ENCODE measurements at regions not wholly inside any gene's neighbourhood (a gene's known extent, or its start where the extent isn't known, plus 50 kb on each side); places are given as distances from the start of the nearest gene placed in this dataset.

- no peak overlapping the region for H3K27ac ChIP-seq (ENCODE audit: insufficient read length, low read depth, low read length)
- no peak overlapping the region for H4K5ac ChIP-seq (ENCODE audit: insufficient read length, low read depth, low read length)
- Mint-ChIP-seq H3K27me3 (ENCODE audit: low read depth) (no peaks in the 10 kb centered on the region), H3K36me3 (ENCODE audit: insufficient read depth in 1 of 3, low read depth in 3 of 3) (no peaks in the 10 kb centered on the region), H3K27ac (no peak overlapping the region), H3K4me3 (no peak overlapping the region), H3K4me1 (no peaks in the 10 kb centered on the region), H3K9me3 (no peaks in the 10 kb centered on the region)
- no peak overlapping the region for H3K56ac ChIP-seq (ENCODE audit: insufficient read length, low read depth, low read length)
- no peak overlapping the region for H2AFZ ChIP-seq (ENCODE audit: low read length)
- H3T11ph ChIP-seq (ENCODE audit: low read length) = no peak overlapping the region
- no peak for TF ChIP-seq CTCF (conservative IDR thresholded peaks at IDR 0.05)
- H3K79me1 ChIP-seq (ENCODE audit: insufficient read depth, low read depth, low read length, poor library complexity, severe bottlenecking) = no peaks in the 10 kb centered on the region
- no peak for DNase-seq
- no peak overlapping the region for H3K9ac ChIP-seq (ENCODE audit: extremely low read depth, insufficient read length, low read length)
- no peak overlapping the region for H2BK20ac ChIP-seq (ENCODE audit: low read depth, low read length, poor library complexity, severe bottlenecking)
- H3K14ac ChIP-seq (ENCODE audit: insufficient read depth, low read length) = no peak overlapping the region
- H4K8ac ChIP-seq (replicated peaks; ENCODE audit: insufficient read length, low read depth, low read length) = no peak overlapping the region
- no peak overlapping the region for H3K23ac ChIP-seq (ENCODE audit: insufficient read length, low read depth, low read length)
- H4K91ac ChIP-seq (ENCODE audit: insufficient read length, low read depth, low read length) = no peak overlapping the region
- H3K79me2 ChIP-seq (ENCODE audit: insufficient read depth, low read length) = no peaks in the 10 kb centered on the region
- H2BK15ac ChIP-seq (ENCODE audit: low read depth, low read length) = no peak overlapping the region
- no peak overlapping the region for H2AK5ac ChIP-seq (ENCODE audit: insufficient read length, low read length)
- H2BK5ac ChIP-seq (ENCODE audit: insufficient read length, low read length) = no peak overlapping the region
- no peak overlapping the region for H3K4me2 ChIP-seq (ENCODE audit: insufficient read depth, insufficient read length, low read length)
- H2BK12ac ChIP-seq (ENCODE audit: insufficient read length, low read depth, low read length) = no peak overlapping the region
- no peak overlapping the region for H3K18ac ChIP-seq (ENCODE audit: insufficient read length, low read depth, low read length)
- no peak overlapping the region for H3K4ac ChIP-seq (ENCODE audit: low read depth, low read length)
- H3K4me1 ChIP-seq (ENCODE audit: insufficient read depth, low read length) = no peaks in the 10 kb centered on the region
- H3K9me3 ChIP-seq (ENCODE audit: control insufficient read depth, low read depth, low read length) = no peaks in the 10 kb centered on the region
- no peaks in the 10 kb centered on the region for H4K20me1 ChIP-seq (ENCODE audit: control insufficient read depth, insufficient read depth, insufficient read length)
- H3K23me2 ChIP-seq (ENCODE audit: insufficient read length, low read depth, low read length, poor library complexity, severe bottlenecking) = no peaks in the 10 kb centered on the region
- no peak overlapping the region for H2BK120ac ChIP-seq (ENCODE audit: low read depth, low read length, poor library complexity, severe bottlenecking)
- no peaks in the 10 kb centered on the region for H3K27me3 ChIP-seq (ENCODE audit: insufficient read depth, low read length)
Observed at GRCh38 chr1:60257531-60257930, 184.0 kb upstream of the C1orf87 start.
